ENCODE measurements at regions not wholly inside any gene's neighbourhood (a gene's known extent, or its start where the extent isn't known, plus 50 kb on each side); places are given as distances from the start of the nearest gene placed in this dataset.
"Not testable (repeated sequence)": the region's sequence is repeated elsewhere in the genome, so short reads cannot be mapped to it uniquely, and the experiment has no call there.

DNA sequence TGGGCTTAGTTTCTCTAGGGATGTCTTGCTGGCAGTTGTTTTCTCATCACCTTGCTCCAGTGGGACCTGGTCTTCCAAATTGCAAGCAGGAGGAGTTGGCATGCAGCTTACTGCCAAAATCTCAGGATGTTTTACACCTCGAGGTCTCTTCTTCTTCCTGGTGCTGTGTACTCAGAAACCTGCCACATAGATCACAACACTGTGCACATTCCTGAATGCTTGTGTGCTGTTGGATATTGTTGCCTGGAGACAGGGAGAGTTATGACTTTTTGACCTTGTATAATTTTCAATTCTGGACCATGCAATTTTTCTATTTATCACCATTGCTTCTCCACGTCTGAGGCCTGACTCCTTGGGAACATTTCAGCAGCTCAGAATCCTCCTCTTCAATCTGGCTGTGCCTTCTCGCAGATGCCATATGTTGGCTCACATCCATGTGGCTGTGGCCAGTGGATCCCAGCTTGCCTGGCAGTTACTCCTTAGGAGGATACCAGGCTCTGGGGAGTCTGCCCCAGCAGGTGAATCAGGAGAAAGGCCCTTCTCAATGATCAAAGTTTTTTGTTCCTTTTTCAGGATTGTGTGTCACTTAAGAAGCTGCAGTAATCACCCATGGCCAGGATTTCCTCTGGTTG, 489.3 kb downstream of the TSN start:
- DNase-seq = no peak

GRCh38 chr2:122249673-122250072, 494.2 kb downstream of the TSN start:
- DNase-seq = no peak

GRCh38 chr2:122251158-122251557, 495.7 kb downstream of the TSN start:
- DNase-seq = no peak

DNA sequence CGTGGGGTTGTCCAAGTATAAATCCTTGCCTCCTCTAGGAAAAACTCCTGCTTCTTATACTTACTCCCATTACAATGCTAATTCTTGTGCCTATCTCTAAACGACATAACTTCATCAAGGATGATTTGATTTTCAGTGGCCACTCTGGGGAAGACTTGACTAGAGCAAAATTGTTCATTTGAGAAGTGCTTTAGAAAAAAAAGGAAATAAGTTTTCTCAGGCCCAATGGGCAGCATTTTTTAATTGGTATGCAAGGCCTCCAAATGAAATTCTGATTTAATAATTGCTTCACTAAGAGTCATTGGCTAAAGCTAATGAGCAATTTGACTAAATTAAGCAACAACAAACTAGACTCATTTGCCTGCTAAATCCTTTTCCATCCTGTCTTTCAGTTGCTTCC, 496.1 kb downstream of the TSN start:
- no peak for DNase-seq

- no peak for DNase-seq
Observed at GRCh38 chr2:122255924-122256323, 500.5 kb downstream of the TSN start.

DNA sequence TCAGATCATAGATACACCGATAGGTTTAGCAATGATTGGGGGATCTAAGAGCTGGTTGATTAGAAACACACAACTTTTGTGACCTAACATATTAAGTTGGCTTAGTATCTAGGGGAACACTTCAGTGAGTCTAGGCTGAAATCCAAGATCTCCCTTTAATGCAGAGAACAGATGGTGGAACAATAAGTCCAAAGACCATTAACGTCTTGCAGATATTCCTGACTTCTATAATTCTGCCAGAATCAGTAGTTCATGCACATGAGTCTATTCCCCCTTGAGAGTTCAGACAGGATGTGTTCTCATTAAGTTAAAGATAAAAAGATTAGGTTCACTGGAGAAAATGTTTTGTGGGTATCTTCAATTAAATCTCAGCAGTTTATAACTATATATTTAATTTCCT, 506.5 kb downstream of the TSN start:
- no peak for DNase-seq

- DNase-seq = no peak
Observed at GRCh38 chr2:122263746-122264145, 508.3 kb downstream of the TSN start.

DNA sequence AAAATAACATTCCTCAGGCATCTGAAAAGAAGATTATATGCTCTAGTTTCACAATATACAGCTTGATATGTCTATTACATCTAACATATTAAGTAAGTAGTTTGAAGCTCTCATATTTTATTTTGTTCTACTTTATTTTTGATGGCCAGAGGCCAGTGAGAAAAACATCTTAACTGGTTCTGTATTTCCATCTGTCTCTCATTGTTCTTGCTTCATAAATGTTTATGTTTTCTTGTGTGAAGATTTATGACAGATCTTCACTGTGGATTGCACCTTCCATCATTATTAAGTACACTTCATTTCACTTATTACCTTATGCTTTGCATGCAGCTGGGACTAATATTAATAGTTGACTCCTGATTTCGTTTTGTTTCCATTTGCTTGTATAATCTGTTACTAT, 511.2 kb downstream of the TSN start:
- no peak for DNase-seq

GRCh38 chr2:122267947-122268346, 512.5 kb downstream of the TSN start:
- no peak for DNase-seq

GRCh38 chr2:122273785-122274419, 518.5 kb downstream of the TSN start:
- DNase-seq = no peak

DNA sequence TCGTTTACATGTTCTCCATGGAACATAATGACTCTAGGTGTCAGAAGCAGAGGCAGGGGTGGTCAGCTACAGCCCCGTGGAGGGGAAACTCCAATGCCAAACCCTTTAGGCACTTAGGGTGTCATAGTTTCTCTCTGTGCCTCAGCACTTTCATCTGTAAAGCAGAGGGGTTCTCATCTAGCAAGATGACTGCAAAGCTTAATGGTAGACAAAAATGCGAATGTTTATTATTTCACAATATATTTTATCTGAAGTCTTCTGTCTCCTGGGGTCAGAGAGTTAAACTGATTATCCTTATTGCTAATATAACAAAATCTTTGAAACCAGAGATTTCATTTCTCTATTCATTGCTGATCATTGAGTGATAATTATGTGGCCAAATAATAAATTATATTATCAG, 522.5 kb downstream of the TSN start:
- no peak for DNase-seq

- no peak for DNase-seq
Observed at GRCh38 chr2:122300758-122301157, 545.3 kb downstream of the TSN start.

GRCh38 chr2:122307763-122308162, 552.3 kb downstream of the TSN start:
- no peak for DNase-seq

- DNase-seq = no peak
Observed at GRCh38 chr2:122315306-122315705, 559.9 kb downstream of the TSN start.

- no peak for DNase-seq
Observed at GRCh38 chr2:122319539-122320132, 564.2 kb downstream of the TSN start.

- DNase-seq = no peak
Observed at GRCh38 chr2:122322815-122323214, 567.4 kb downstream of the TSN start.

- DNase-seq = no peak
Observed at GRCh38 chr2:122323927-122324326, 568.5 kb downstream of the TSN start.

DNA sequence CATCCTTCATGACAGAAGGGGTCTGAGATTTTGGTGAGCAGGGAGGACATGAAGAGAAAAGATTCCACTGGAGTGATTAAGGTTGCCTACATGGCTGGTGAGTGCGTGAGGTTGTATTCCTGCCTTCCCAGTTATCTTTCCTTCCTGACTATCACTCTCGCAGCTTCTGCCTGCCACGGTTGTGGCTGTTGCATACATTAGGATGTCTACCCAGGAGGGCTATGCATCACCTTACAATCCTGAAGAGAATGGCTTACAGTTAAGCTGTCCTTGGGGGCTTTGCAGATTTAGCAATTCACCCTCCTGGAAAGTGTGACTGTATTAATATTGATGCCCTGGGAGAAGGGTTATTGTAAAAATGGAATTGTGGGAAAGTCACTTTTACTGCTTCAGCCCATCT, 571.0 kb downstream of the TSN start:
- DNase-seq = no peak

DNA sequence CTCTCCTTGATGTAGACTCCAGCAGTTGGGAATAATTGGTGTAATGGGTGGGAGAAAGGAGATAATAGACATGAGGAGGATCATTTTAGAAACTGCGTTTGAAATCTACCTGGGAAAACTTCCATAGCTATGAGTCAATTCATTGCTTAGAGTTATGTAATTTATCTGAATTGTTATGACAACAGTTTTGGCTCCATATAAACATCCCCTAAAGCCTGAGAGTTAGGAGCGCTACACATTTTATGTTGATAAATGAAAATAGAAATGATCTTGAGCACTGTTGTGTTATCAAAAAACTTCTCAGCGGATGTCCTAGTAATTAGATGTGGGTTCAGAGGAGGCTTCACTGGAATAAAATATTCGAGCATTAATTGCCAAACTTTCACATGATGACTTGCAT, 573.4 kb downstream of the TSN start:
- DNase-seq = no peak

- no peak for DNase-seq
Observed at GRCh38 chr2:122329278-122329677, 573.8 kb downstream of the TSN start.

DNA sequence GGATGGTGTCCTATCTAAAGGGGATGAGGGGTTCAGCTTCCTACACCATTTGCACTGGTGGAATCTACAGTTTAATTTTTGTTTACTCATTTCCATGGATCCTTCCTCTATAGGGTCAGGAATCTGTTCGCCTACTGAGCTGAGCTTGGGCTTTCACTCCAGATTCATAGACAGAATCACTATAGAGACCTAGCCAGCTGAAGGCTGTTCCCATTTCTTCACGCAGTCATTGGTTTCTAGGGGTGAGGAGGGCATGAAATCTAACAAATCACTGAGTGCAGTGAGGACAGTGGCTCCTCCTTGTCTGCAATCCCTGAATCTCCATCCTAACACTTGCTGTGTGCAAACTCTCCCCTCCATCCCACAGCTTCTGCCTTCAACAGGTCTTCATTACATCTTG, 578.5 kb downstream of the TSN start:
- no peak for DNase-seq

DNA sequence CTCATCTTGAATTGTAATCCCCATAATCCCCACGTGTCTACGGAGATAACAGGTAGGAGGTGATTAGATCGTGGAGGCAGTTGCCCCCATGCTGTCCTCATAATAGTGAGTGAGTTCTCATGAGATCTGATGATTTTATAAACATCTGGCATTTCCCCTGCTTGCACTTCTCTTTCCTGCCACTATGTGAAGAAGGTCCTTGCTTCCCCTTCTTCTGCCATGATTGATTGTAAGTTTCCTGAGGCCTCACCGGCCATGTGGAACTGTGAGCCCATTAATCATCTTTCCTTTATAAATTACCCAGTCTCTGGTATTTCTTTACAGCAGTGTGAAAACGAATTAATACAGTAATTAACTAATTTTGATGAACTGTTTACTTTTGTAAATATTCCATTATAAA, 582.5 kb downstream of the TSN start:
- no peak for DNase-seq

DNA sequence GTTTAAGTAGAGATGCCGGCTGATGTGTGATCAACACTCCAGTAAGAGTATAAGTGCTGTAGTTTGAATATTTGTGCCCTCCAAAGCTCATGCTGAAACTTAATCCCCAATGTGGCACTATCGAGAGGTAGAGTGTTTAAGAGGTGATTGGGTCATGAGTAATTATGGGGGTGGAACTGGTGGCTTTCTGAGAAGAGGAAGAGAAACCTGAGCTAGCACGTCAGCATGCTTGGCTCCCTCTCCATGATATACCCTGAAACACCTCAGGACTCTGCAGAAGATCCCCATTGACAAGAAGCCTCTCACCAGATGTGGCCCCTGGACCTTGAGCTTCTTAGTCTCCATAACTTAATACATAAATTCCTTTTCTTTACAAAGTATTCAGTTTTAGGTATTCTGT, 584.8 kb downstream of the TSN start:
- no peak for DNase-seq

GRCh38 chr2:122341007-122341406, 585.6 kb downstream of the TSN start:
- no peak for DNase-seq

- not testable (repeated sequence) for DNase-seq
Observed at GRCh38 chr2:122352151-122352550, 596.7 kb downstream of the TSN start.

Measured in activated effector memory CD4-positive, alpha-beta T cell treated with Interleukin-2 at 50 U/mL for 16 hours (primary cell).